BLaER1 treated with 17β-estradiol and CSF1 and Interleukin-3, amounts not matched to agents 10 nM and 100 nM (cell line): ENCODE measurements at regions not wholly inside any gene's neighbourhood (a gene's known extent, or its start where the extent isn't known, plus 50 kb on each side); places are given as distances from the start of the nearest gene placed in this dataset.

ENCODE experiments used
- H3K27ac ChIP-seq, 11 experiments: shearing (Covaris generic); formaldehyde crosslinking; 2 replicates each; pipeline ENCODE4 v1.8.1; 2022
- H3K27me3 ChIP-seq, 11 experiments: shearing (Covaris generic); formaldehyde crosslinking; 2 replicates each; pipeline ENCODE4 v1.8.1; 2022
- H3K36me3 ChIP-seq, 11 experiments: shearing (Covaris generic); formaldehyde crosslinking; 2 replicates each; pipeline ENCODE4 v1.8.1; 2022
- H3K4me1 ChIP-seq, 10 experiments: shearing (Covaris generic); formaldehyde crosslinking; 2 replicates each; pipeline ENCODE4 v1.8.1; 2022
- H3K4me2 ChIP-seq, 11 experiments: shearing (Covaris generic); formaldehyde crosslinking; 2 replicates each; pipeline ENCODE4 v1.8.1; 2022
- H3K4me3 ChIP-seq, 10 experiments: shearing (Covaris generic); formaldehyde crosslinking; 2 replicates each; pipeline ENCODE4 v1.8.1; 2022
- H3K9ac ChIP-seq, 11 experiments: shearing (Covaris generic); formaldehyde crosslinking; 2 replicates each; pipeline ENCODE4 v1.8.1; 2022
- H3K9me3 ChIP-seq, 11 experiments: shearing (Covaris generic); formaldehyde crosslinking; replicated peaks in 1 of 11; 2 replicates each; pipeline ENCODE4 v1.8.1; 2022
- H4K20me1 ChIP-seq, 11 experiments: shearing (Covaris generic); formaldehyde crosslinking; 2 replicates each; pipeline ENCODE4 v1.8.1; 2022
- Cebpa-rat ChIP-seq, 11 experiments: shearing (Covaris generic); IDR thresholded peaks; 2 replicates each; pipeline ENCODE4 v1.8.1; 2022

DNA sequence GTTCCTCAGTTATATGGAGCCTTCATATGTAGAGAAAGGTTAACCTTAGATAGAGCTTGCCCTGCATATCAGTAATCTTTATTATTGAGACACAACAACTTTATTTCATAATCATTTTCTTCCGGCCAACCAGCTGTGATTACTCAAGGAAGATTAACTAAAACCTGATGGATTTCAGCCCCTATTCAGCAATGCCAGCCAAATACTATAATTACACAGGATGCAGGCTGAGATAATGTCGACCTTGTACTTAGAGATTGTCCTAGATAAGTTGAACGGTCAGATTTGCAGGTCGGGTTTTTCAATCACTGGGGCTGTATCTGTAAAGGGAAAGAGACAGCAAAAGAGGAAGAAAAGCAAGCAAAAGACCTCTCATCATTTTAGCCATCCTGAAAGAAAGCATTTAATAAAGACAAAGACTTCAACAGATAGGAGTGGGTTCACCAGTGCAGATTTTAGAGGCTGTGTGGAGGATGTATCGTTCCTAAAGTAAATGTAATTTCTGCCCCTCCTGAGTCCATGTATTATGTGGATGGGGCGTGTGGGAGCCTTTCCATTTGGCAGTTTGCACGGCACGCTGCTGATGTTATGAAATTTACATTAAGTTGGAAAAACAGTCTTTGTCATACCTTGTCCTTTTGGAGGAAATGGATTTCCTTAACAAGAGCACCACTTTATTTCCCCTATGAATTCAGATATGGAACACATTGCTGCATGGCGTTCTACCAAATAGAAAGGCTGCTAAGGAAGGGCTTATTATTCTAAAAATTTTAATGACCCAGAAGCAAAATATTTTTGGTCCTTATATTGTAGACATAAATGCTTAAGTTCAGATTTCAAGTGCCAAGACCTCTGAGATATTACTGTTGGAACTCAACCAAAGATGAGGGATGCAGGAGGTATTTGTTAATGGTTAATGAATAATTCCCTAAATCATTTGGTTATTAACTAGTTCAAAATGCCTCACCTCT, 496.7 kb downstream of the SPRY1 start:
- Histone ChIP-seq H4K20me1 (no peaks in the 10 kb centered on the region), H3K9ac (no peak overlapping the region), H3K4me3 (no peak overlapping the region), H3K27ac (no peak overlapping the region), H3K9me3 (no peaks in the 10 kb centered on the region), H3K4me2 (no peak overlapping the region), H3K27me3 (no peaks in the 10 kb centered on the region), H3K4me1 (no peaks in the 10 kb centered on the region), H3K36me3 (no peaks in the 10 kb centered on the region)
- TF ChIP-seq Cebpa-rat (IDR thresholded peaks at IDR 0.05), result no peak

GRCh38 chr4:123896446-123897071, 500.0 kb downstream of the SPRY1 start:
- Histone ChIP-seq H3K27ac (no peak overlapping the region), H4K20me1 (no peaks in the 10 kb centered on the region), H3K9me3 (no peaks in the 10 kb centered on the region), H3K27me3 (no peaks in the 10 kb centered on the region), H3K9ac (no peak overlapping the region), H3K4me3 (no peak overlapping the region), H3K4me1 (no peaks in the 10 kb centered on the region), H3K36me3 (no peaks in the 10 kb centered on the region), H3K4me2 (no peak overlapping the region)
- TF ChIP-seq Cebpa-rat (IDR thresholded peaks at IDR 0.05), result no peak

DNA sequence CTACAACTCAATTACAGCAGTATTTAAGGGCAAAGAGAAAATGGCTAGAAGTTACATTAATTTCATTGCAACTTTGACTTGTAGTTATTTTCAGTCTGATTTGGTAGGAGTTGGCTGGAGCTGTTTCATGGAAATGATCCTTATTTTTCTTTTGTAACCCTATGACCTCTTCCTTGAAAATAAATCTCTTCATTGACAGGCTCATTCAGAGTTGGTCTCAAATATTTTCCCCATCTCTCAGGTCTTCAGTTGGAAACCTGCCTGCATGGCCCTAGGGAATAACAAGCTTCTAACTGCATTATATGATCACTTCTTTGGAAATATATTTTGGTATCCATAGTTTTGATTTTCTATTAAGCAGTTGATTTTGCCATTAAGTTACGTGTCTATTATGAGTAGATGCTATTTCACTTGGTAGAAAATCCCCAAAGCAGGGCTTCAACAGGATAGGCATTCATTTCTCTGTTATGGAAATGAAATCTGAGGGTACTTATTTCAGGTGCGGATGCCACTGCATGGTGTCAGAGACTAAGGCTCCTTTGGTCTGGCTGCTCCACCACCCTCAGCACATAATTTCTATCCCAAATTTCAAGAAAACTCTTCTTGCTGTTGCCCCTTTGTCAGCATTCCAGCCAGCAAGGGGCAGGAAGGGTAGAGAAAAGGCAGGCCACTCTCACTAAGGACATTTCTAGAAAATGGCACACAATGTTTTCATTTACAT, 502.5 kb downstream of the SPRY1 start:
- H3K4me1 ChIP-seq, result no peaks in the 10 kb centered on the region; a peak in 1 of 20 replicates
- no peak overlapping the region for H3K9ac ChIP-seq
- no peak overlapping the region for H3K27ac ChIP-seq
- TF ChIP-seq Cebpa-rat (IDR thresholded peaks at IDR 0.05), result no peak
- H3K4me2 ChIP-seq, result no peak overlapping the region
- no peaks in the 10 kb centered on the region for H3K36me3 ChIP-seq
- H4K20me1 ChIP-seq, result no peaks in the 10 kb centered on the region
- H3K27me3 ChIP-seq, result no peaks in the 10 kb centered on the region
- H3K9me3 ChIP-seq, result peaks cover 0 to 2% (median 0%) of the 10 kb centered on the region in 11 experiments; a peak in 1 of 22 replicates
- H3K4me3 ChIP-seq, result no peak overlapping the region

- Histone ChIP-seq H4K20me1 (no peaks in the 10 kb centered on the region), H3K36me3 (no peaks in the 10 kb centered on the region)
- TF ChIP-seq Cebpa-rat (IDR thresholded peaks at IDR 0.05), result no peak
These were observed 508.3 kb downstream of the SPRY1 start for GRCh38 chr4:123904882-123905281.

GRCh38 chr4:123913598-123913997, 517.0 kb downstream of the SPRY1 start:
- Histone ChIP-seq H3K27me3 (no peaks in the 10 kb centered on the region), H3K27ac (no peak overlapping the region), H3K4me1 (no peaks in the 10 kb centered on the region), H3K9me3 (no peaks in the 10 kb centered on the region), H3K36me3 (no peaks in the 10 kb centered on the region), H4K20me1 (no peaks in the 10 kb centered on the region), H3K4me3 (no peak overlapping the region), H3K9ac (no peak overlapping the region), H3K4me2 (no peak overlapping the region)
- TF ChIP-seq Cebpa-rat (IDR thresholded peaks at IDR 0.05), result no peak

More at GRCh38 chr4:123904882-123905281, 508.3 kb downstream of the SPRY1 start:
- H3K4me3 ChIP-seq, result no peak overlapping the region
- H3K27ac ChIP-seq, result no peak overlapping the region
- H3K9me3 ChIP-seq, result peaks cover 0 to 10% (median 8%) of the 10 kb centered on the region in 11 experiments; a peak in 13 of 22 replicates
- H3K4me2 ChIP-seq, result no peak overlapping the region
- peaks cover 0 to 14% (median 0%) of the 10 kb centered on the region in 10 experiments; a peak in 2 of 20 replicates for H3K4me1 ChIP-seq
- H3K27me3 ChIP-seq, result no peaks in the 10 kb centered on the region
- no peak overlapping the region for H3K9ac ChIP-seq

- Histone ChIP-seq H3K27ac (no peak overlapping the region), H3K27me3 (no peaks in the 10 kb centered on the region), H3K9ac (no peak overlapping the region), H3K4me3 (no peak overlapping the region), H4K20me1 (no peaks in the 10 kb centered on the region), H3K4me2 (no peak overlapping the region), H3K9me3 (no peaks in the 10 kb centered on the region), H3K36me3 (no peaks in the 10 kb centered on the region), H3K4me1 (no peaks in the 10 kb centered on the region)
- TF ChIP-seq Cebpa-rat (IDR thresholded peaks at IDR 0.05), result no peak
These were observed 520.2 kb downstream of the SPRY1 start for GRCh38 chr4:123916821-123917220.

- no peaks in the 10 kb centered on the region for H3K9me3 ChIP-seq
- TF ChIP-seq Cebpa-rat (IDR thresholded peaks at IDR 0.05), result no peak
- H3K4me2 ChIP-seq, result no peak overlapping the region
- peaks cover 0 to 5% (median 0%) of the 10 kb centered on the region in 10 experiments; a peak in 2 of 20 replicates for H3K4me1 ChIP-seq
- H3K9ac ChIP-seq, result no peak overlapping the region
- H3K27me3 ChIP-seq, result no peaks in the 10 kb centered on the region
- no peak overlapping the region for H3K4me3 ChIP-seq
- no peaks in the 10 kb centered on the region for H4K20me1 ChIP-seq
- H3K27ac ChIP-seq, result no peak overlapping the region
- H3K36me3 ChIP-seq, result no peaks in the 10 kb centered on the region
These were observed 523.0 kb downstream of the SPRY1 start for GRCh38 chr4:123919576-123920098.

- H3K4me3 ChIP-seq, result no peak overlapping the region
- no peak overlapping the region for H3K27ac ChIP-seq
- H3K27me3 ChIP-seq, result no peaks in the 10 kb centered on the region
- peaks cover 0 to 5% (median 0%) of the 10 kb centered on the region in 10 experiments; a peak in 2 of 20 replicates for H3K4me1 ChIP-seq
- H3K36me3 ChIP-seq, result no peaks in the 10 kb centered on the region
- TF ChIP-seq Cebpa-rat (IDR thresholded peaks at IDR 0.05), result no peak
- no peaks in the 10 kb centered on the region for H3K9me3 ChIP-seq
- H3K9ac ChIP-seq, result no peak overlapping the region
- no peak overlapping the region for H3K4me2 ChIP-seq
- H4K20me1 ChIP-seq, result no peaks in the 10 kb centered on the region
These were observed 524.7 kb downstream of the SPRY1 start for GRCh38 chr4:123921339-123921738.

- H3K9me3 ChIP-seq, result no peaks in the 10 kb centered on the region
- no peak for TF ChIP-seq Cebpa-rat (IDR thresholded peaks at IDR 0.05)
- H3K27me3 ChIP-seq, result no peaks in the 10 kb centered on the region
- H4K20me1 ChIP-seq, result no peaks in the 10 kb centered on the region
- no peak overlapping the region for H3K4me3 ChIP-seq
- no peak overlapping the region for H3K27ac ChIP-seq
- peaks cover 0 to 5% (median 0%) of the 10 kb centered on the region in 10 experiments; a peak in 2 of 20 replicates for H3K4me1 ChIP-seq
- no peak overlapping the region for H3K9ac ChIP-seq
- H3K36me3 ChIP-seq, result no peaks in the 10 kb centered on the region
- no peak overlapping the region for H3K4me2 ChIP-seq
These were observed 526.3 kb downstream of the SPRY1 start for GRCh38 chr4:123922847-123923246.
